ENCODE measurements at regions not wholly inside any gene's neighbourhood (a gene's known extent, or its start where the extent isn't known, plus 50 kb on each side); places are given as distances from the start of the nearest gene placed in this dataset.

- Mint-ChIP-seq H3K9me3 (no peaks in the 10 kb centered on the region), H3K4me3 (no peak overlapping the region), H3K4me1 (ENCODE audit: low read depth) (no peaks in the 10 kb centered on the region), H3K36me3 (ENCODE audit: low read depth) (no peaks in the 10 kb centered on the region), H3K27me3 (no peaks in the 10 kb centered on the region), H3K27ac (no peak overlapping the region)
- DNase-seq = no peak
These were observed 158.5 kb downstream of the LPIN1 start for GRCh38 chr2:11904941-11905340.

- no peak for DNase-seq
- Mint-ChIP-seq H3K27ac (no peak overlapping the region), H3K9me3 (no peaks in the 10 kb centered on the region), H3K27me3 (no peaks in the 10 kb centered on the region), H3K4me3 (no peak overlapping the region), H3K36me3 (ENCODE audit: low read depth) (no peaks in the 10 kb centered on the region), H3K4me1 (ENCODE audit: low read depth) (no peaks in the 10 kb centered on the region)
These were observed 160.8 kb downstream of the LPIN1 start for GRCh38 chr2:11907190-11907589.

- Mint-ChIP-seq H3K9me3 (peaks cover 9% of the 10 kb centered on the region), H3K27ac (no peak overlapping the region), H3K4me1 (ENCODE audit: low read depth) (no peaks in the 10 kb centered on the region), H3K4me3 (no peak overlapping the region), H3K36me3 (ENCODE audit: low read depth) (no peaks in the 10 kb centered on the region), H3K27me3 (no peaks in the 10 kb centered on the region)
- DNase-seq = no peak
These were observed 164.5 kb downstream of the LPIN1 start for GRCh38 chr2:11910971-11911370.

GRCh38 chr2:11912980-11913379 is 166.5 kb downstream of the LPIN1 start:
- no peak overlapping the region for H3K27ac Mint-ChIP-seq
- H3K4me3 Mint-ChIP-seq = no peak overlapping the region
- no peaks in the 10 kb centered on the region for H3K36me3 Mint-ChIP-seq (ENCODE audit: low read depth)
- no peaks in the 10 kb centered on the region for H3K27me3 Mint-ChIP-seq
- DNase-seq = no peak
- H3K9me3 Mint-ChIP-seq = peaks cover 9% of the 10 kb centered on the region
- no peaks in the 10 kb centered on the region for H3K4me1 Mint-ChIP-seq (ENCODE audit: low read depth)

GRCh38 chr2:11914455-11914854 is 168.0 kb downstream of the LPIN1 start:
- no peaks in the 10 kb centered on the region for H3K36me3 Mint-ChIP-seq (ENCODE audit: low read depth)
- no peaks in the 10 kb centered on the region for H3K4me1 Mint-ChIP-seq (ENCODE audit: low read depth)
- H3K27ac Mint-ChIP-seq = no peak overlapping the region
- no peaks in the 10 kb centered on the region for H3K27me3 Mint-ChIP-seq
- DNase-seq = no peak
- no peak overlapping the region for H3K4me3 Mint-ChIP-seq
- H3K9me3 Mint-ChIP-seq = peaks cover 9% of the 10 kb centered on the region

GRCh38 chr2:11915650-11916049 is 169.2 kb downstream of the LPIN1 start:
- no peaks in the 10 kb centered on the region for H3K36me3 Mint-ChIP-seq (ENCODE audit: low read depth)
- H3K27ac Mint-ChIP-seq = no peak overlapping the region
- no peaks in the 10 kb centered on the region for H3K27me3 Mint-ChIP-seq
- H3K4me3 Mint-ChIP-seq = no peak overlapping the region
- DNase-seq = no peak
- no peaks in the 10 kb centered on the region for H3K4me1 Mint-ChIP-seq (ENCODE audit: low read depth)
- peaks cover 9% of the 10 kb centered on the region for H3K9me3 Mint-ChIP-seq

GRCh38 chr2:11919953-11920352 is 173.5 kb downstream of the LPIN1 start:
- Mint-ChIP-seq H3K27ac (no peak overlapping the region), H3K36me3 (ENCODE audit: low read depth) (no peaks in the 10 kb centered on the region), H3K4me1 (ENCODE audit: low read depth) (peaks cover 10% of the 10 kb centered on the region), H3K9me3 (no peaks in the 10 kb centered on the region), H3K27me3 (peaks cover 8% of the 10 kb centered on the region), H3K4me3 (no peak overlapping the region)
- no peak for DNase-seq

- Mint-ChIP-seq H3K4me3 (no peak overlapping the region), H3K27ac (no peak overlapping the region)
These were observed 174.7 kb downstream of the LPIN1 start for GRCh38 chr2:11920993-11921583.

GRCh38 chr2:11922294-11922693 is 175.9 kb downstream of the LPIN1 start:
- H3K9me3 Mint-ChIP-seq = no peaks in the 10 kb centered on the region
- H3K4me3 Mint-ChIP-seq = no peak overlapping the region
- H3K36me3 Mint-ChIP-seq (ENCODE audit: low read depth) = no peaks in the 10 kb centered on the region
- DNase-seq = no peak
- peaks cover 10% of the 10 kb centered on the region for H3K4me1 Mint-ChIP-seq (ENCODE audit: low read depth)
- peaks cover 11% of the 10 kb centered on the region for H3K27me3 Mint-ChIP-seq
- H3K27ac Mint-ChIP-seq = no peak overlapping the region

More at GRCh38 chr2:11920993-11921583, 174.7 kb downstream of the LPIN1 start:
- H3K9me3 Mint-ChIP-seq = no peaks in the 10 kb centered on the region
- no peak for DNase-seq
- peaks cover 10% of the 10 kb centered on the region for H3K4me1 Mint-ChIP-seq (ENCODE audit: low read depth)
- H3K36me3 Mint-ChIP-seq (ENCODE audit: low read depth) = no peaks in the 10 kb centered on the region
- H3K27me3 Mint-ChIP-seq = peaks cover 11% of the 10 kb centered on the region

GRCh38 chr2:11923935-11924334 is 177.5 kb downstream of the LPIN1 start:
- Mint-ChIP-seq H3K36me3 (ENCODE audit: low read depth) (no peaks in the 10 kb centered on the region), H3K4me1 (ENCODE audit: low read depth) (peaks cover 10% of the 10 kb centered on the region), H3K9me3 (no peaks in the 10 kb centered on the region), H3K4me3 (no peak overlapping the region), H3K27ac (no peak overlapping the region), H3K27me3 (peaks cover 11% of the 10 kb centered on the region)
- DNase-seq = no peak

GRCh38 chr2:11925295-11926066 is 179.0 kb downstream of the LPIN1 start:
- Mint-ChIP-seq H3K9me3 (no peaks in the 10 kb centered on the region), H3K4me1 (ENCODE audit: low read depth) (peaks cover 15% of the 10 kb centered on the region), H3K27me3 (peaks cover 11% of the 10 kb centered on the region), H3K4me3 (no peak overlapping the region), H3K27ac (no peak overlapping the region), H3K36me3 (ENCODE audit: low read depth) (no peaks in the 10 kb centered on the region)
- no peak for DNase-seq

- H3K9me3 Mint-ChIP-seq = no peaks in the 10 kb centered on the region
- no peaks in the 10 kb centered on the region for H3K36me3 Mint-ChIP-seq (ENCODE audit: low read depth)
- no peak for DNase-seq
These were observed 183.9 kb downstream of the LPIN1 start for GRCh38 chr2:11930211-11930761.

GRCh38 chr2:11932048-11932512 is 185.6 kb downstream of the LPIN1 start:
- H3K9me3 Mint-ChIP-seq = no peaks in the 10 kb centered on the region
- no peak for DNase-seq
- no peak overlapping the region for H3K27ac Mint-ChIP-seq
- H3K4me3 Mint-ChIP-seq = no peak overlapping the region
- no peaks in the 10 kb centered on the region for H3K27me3 Mint-ChIP-seq
- H3K4me1 Mint-ChIP-seq (ENCODE audit: low read depth) = peaks cover 10% of the 10 kb centered on the region
- H3K36me3 Mint-ChIP-seq (ENCODE audit: low read depth) = no peaks in the 10 kb centered on the region

More at GRCh38 chr2:11930211-11930761, 183.9 kb downstream of the LPIN1 start:
- Mint-ChIP-seq H3K4me1 (ENCODE audit: low read depth) (peaks cover 10% of the 10 kb centered on the region), H3K27me3 (peaks cover 3% of the 10 kb centered on the region), H3K4me3 (no peak overlapping the region), H3K27ac (no peak overlapping the region)

- Mint-ChIP-seq H3K4me1 (ENCODE audit: low read depth) (peaks cover 10% of the 10 kb centered on the region), H3K36me3 (ENCODE audit: low read depth) (no peaks in the 10 kb centered on the region), H3K9me3 (no peaks in the 10 kb centered on the region), H3K27ac (no peak overlapping the region), H3K4me3 (no peak overlapping the region), H3K27me3 (no peaks in the 10 kb centered on the region)
- no peak for DNase-seq
These were observed 186.5 kb downstream of the LPIN1 start for GRCh38 chr2:11932962-11933361.

- peaks cover 10% of the 10 kb centered on the region for H3K4me1 Mint-ChIP-seq (ENCODE audit: low read depth)
- no peaks in the 10 kb centered on the region for H3K9me3 Mint-ChIP-seq
- no peaks in the 10 kb centered on the region for H3K36me3 Mint-ChIP-seq (ENCODE audit: low read depth)
- H3K27ac Mint-ChIP-seq = no peak overlapping the region
- H3K4me3 Mint-ChIP-seq = no peak overlapping the region
- no peaks in the 10 kb centered on the region for H3K27me3 Mint-ChIP-seq
- no peak for DNase-seq
These were observed 187.4 kb downstream of the LPIN1 start for GRCh38 chr2:11933854-11934253.

Data from activated T-cell treated with anti-CD3 and anti-CD28 coated beads, Interleukin-2, amount 50 U/mL, for 24 hours (primary cell).